ENCODE measurements at regions not wholly inside any gene's neighbourhood (a gene's known extent, or its start where the extent isn't known, plus 50 kb on each side); places are given as distances from the start of the nearest gene placed in this dataset.

- WGBS (ENCODE audit: insufficient coverage) = no CpG with 5 or more reads among the region's 1 CpG
These were observed 237.1 kb upstream of the NRP1 start for GRCh38 chr10:33571616-33572015.

DNA sequence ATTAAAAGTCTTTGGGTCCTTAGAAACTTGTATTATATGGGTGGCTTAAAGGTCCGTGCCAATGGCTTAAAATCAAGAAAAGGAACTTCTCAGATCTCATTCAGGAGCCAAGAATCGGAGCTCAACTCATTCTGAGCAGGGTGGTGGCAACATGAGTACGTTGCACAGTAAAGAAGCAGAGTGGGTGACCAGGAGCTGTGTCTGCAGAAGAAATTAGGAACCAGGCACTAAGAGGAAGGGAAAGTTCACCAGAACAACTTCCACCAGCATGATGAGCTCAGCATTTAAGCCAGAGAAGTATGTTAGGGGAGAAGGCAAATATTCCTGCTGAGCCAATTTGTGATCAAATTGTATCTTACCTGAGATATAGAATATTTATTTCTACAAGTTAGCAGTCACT, 236.0 kb upstream of the NRP1 start:
- WGBS (ENCODE audit: insufficient coverage) = 0% methylated on average over 3 of the region's 3 CpGs

More at GRCh38 chr10:33571616-33572015, 237.1 kb upstream of the NRP1 start:
- no peak overlapping the region for H2AFZ ChIP-seq (ENCODE audit: insufficient read depth, low read depth, low read length, poor library complexity, severe bottlenecking)
- H3K27ac Mint-ChIP-seq = peak overlapping the region in 1 of 7 donors; percentile 38
- H3K4me2 ChIP-seq (replicated peaks; ENCODE audit: extremely low read depth, low read length, poor library complexity, severe bottlenecking) = no peak overlapping the region
- H3K4me1 ChIP-seq (ENCODE audit: control insufficient read depth in 1 of 2, insufficient read depth in 2 of 2, low read length in 2 of 2) = peaks cover 41 to 53% of the 10 kb centered on the region in 2 donors
- H3K4me3 ChIP-seq (replicated peaks in 1 of 3; ENCODE audit: low read depth in 2 of 3, low read length in 3 of 3) = no peak overlapping the region
- no peak overlapping the region for H3K4me3 Mint-ChIP-seq
- no peaks in the 10 kb centered on the region for H3K36me3 Mint-ChIP-seq
- peak overlapping the region in 1 of 2 donors; percentile 23 for H3K27ac ChIP-seq (ENCODE audit: low read depth in 1 of 2, low read length in 2 of 2)
- H3K9me3 ChIP-seq (replicated peaks in 1 of 2; ENCODE audit: control insufficient read depth in 1 of 2, insufficient read depth in 1 of 2, low read length in 2 of 2) = no peaks in the 10 kb centered on the region
- TF ChIP-seq CTCF (IDR thresholded peaks at IDR 0.05) = no peak
- H3K27me3 ChIP-seq (ENCODE audit: control insufficient read depth in 2 of 2, insufficient read depth in 2 of 2, low read length in 2 of 2) = no peaks in the 10 kb centered on the region
- H3K4me1 Mint-ChIP-seq = peaks cover 43% of the 10 kb centered on the region
- H3K36me3 ChIP-seq (replicated peaks in 1 of 2; ENCODE audit: control insufficient read depth in 1 of 2, insufficient read depth in 2 of 2, low read length in 2 of 2) = no peaks in the 10 kb centered on the region
- intact Hi-C loops (cut with micrococcal nuclease) = no loop called here
- peaks cover 0 to 11% (median 5%) of the 10 kb centered on the region in 3 donors for H3K27me3 Mint-ChIP-seq (ENCODE audit: low read depth in 3 of 3)
- H3K9me3 Mint-ChIP-seq = peaks cover 0 to 9% (median 1%) of the 10 kb centered on the region in 7 donors
- peak in 2 of 3 donors; percentile 1 to 79 for DNase-seq
- H3K9ac ChIP-seq (ENCODE audit: insufficient read depth, low read length, poor library complexity, severe bottlenecking) = no peak overlapping the region
- no peaks in the 10 kb centered on the region for H4K20me1 ChIP-seq (ENCODE audit: insufficient read depth, low read length)
- H3K79me2 ChIP-seq (ENCODE audit: insufficient read depth, low read length) = no peaks in the 10 kb centered on the region

More for the DNA sequence above, 236.0 kb upstream of the NRP1 start:
- H3K27me3 Mint-ChIP-seq (ENCODE audit: low read depth in 3 of 3) = peaks cover 0 to 8% (median 0%) of the 10 kb centered on the region in 3 donors
- H3K9ac ChIP-seq (ENCODE audit: insufficient read depth, low read length, poor library complexity, severe bottlenecking) = no peak overlapping the region
- peak overlapping the region in 1 of 3 experiments; percentile 39 for H3K4me3 ChIP-seq (replicated peaks in 1 of 3; ENCODE audit: low read depth in 2 of 3, low read length in 3 of 3)
- peaks cover 41% of the 10 kb centered on the region for H3K4me1 Mint-ChIP-seq
- no peaks in the 10 kb centered on the region for H3K36me3 Mint-ChIP-seq
- no peaks in the 10 kb centered on the region for H3K36me3 ChIP-seq (replicated peaks in 1 of 2; ENCODE audit: control insufficient read depth in 1 of 2, insufficient read depth in 2 of 2, low read length in 2 of 2)
- H3K27ac ChIP-seq (ENCODE audit: low read depth in 1 of 2, low read length in 2 of 2) = peak overlapping the region; percentile 67 to 79
- intact Hi-C loops (cut with micrococcal nuclease) = no loop called here
- peak overlapping the region in 1 of 2 donors; percentile 54 for H3K4me3 Mint-ChIP-seq
- peaks cover 0 to 5% (median 0%) of the 10 kb centered on the region in 7 donors for H3K9me3 Mint-ChIP-seq
- H3K9me3 ChIP-seq (replicated peaks in 1 of 2; ENCODE audit: control insufficient read depth in 1 of 2, insufficient read depth in 1 of 2, low read length in 2 of 2) = no peaks in the 10 kb centered on the region
- peak overlapping the region; percentile 71 to 89 (median 86) for H3K27ac Mint-ChIP-seq
- no peaks in the 10 kb centered on the region for H3K27me3 ChIP-seq (ENCODE audit: control insufficient read depth in 2 of 2, insufficient read depth in 2 of 2, low read length in 2 of 2)
- H3K4me2 ChIP-seq (replicated peaks; ENCODE audit: extremely low read depth, low read length, poor library complexity, severe bottlenecking) = peak overlapping the region; percentile 61
- no peaks in the 10 kb centered on the region for H4K20me1 ChIP-seq (ENCODE audit: insufficient read depth, low read length)
- no peak for TF ChIP-seq CTCF (IDR thresholded peaks at IDR 0.05)
- H2AFZ ChIP-seq (ENCODE audit: insufficient read depth, low read depth, low read length, poor library complexity, severe bottlenecking) = no peak overlapping the region
- peak; percentile 69 to 87 (median 75) for DNase-seq
- peaks cover 41 to 53% of the 10 kb centered on the region in 2 donors for H3K4me1 ChIP-seq (ENCODE audit: control insufficient read depth in 1 of 2, insufficient read depth in 2 of 2, low read length in 2 of 2)
- no peaks in the 10 kb centered on the region for H3K79me2 ChIP-seq (ENCODE audit: insufficient read depth, low read length)

Measured in CD14-positive monocyte (primary cell).